ENCODE measurements at regions not wholly inside any gene's neighbourhood (a gene's known extent, or its start where the extent isn't known, plus 50 kb on each side); places are given as distances from the start of the nearest gene placed in this dataset.
A peak's percentile ranks its signal among the peaks of the same experiment; 100 is the strongest.

DNA sequence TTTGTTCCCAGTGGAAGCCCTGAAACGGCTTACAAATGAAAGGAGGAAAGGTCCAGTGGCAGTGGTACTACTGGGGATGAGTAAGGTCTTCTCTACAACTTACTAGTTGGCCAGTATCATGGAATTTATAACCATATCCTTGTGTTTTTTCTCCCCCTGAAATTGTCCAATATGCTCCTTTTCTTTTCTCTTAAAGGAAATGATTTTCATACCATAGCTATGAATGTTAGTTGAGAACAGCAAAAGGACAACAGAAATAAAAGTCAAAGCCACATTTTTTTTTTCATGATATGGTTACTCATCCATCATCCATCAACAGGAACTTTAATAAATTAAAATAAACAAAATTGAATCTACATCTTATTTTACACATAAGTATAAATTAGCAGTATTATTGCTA is 450.4 kb downstream of the MFSD1 start:
- H3K4me3 ChIP-seq = no peak overlapping the region
- no peak overlapping the region for H3K27ac ChIP-seq
- WGBS, 4 donors = 56 to 63% (median 62%) methylated on average over 1 of the region's 1 CpG
- no peaks in the 10 kb centered on the region for H3K36me3 ChIP-seq (replicated peaks in 1 of 2)
- TF ChIP-seq, protein P1, sequence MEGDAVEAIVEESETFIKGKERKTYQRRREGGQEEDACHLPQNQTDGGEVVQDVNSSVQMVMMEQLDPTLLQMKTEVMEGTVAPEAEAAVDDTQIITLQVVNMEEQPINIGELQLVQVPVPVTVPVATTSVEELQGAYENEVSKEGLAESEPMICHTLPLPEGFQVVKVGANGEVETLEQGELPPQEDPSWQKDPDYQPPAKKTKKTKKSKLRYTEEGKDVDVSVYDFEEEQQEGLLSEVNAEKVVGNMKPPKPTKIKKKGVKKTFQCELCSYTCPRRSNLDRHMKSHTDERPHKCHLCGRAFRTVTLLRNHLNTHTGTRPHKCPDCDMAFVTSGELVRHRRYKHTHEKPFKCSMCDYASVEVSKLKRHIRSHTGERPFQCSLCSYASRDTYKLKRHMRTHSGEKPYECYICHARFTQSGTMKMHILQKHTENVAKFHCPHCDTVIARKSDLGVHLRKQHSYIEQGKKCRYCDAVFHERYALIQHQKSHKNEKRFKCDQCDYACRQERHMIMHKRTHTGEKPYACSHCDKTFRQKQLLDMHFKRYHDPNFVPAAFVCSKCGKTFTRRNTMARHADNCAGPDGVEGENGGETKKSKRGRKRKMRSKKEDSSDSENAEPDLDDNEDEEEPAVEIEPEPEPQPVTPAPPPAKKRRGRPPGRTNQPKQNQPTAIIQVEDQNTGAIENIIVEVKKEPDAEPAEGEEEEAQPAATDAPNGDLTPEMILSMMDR (IDR thresholded peaks at IDR 0.05) = no peak
- TF ChIP-seq POLR2A (IDR thresholded peaks at IDR 0.05) = no peak
- no peaks in the 10 kb centered on the region for H3K9me3 ChIP-seq (replicated peaks in 1 of 3)
- H3K4me1 ChIP-seq (replicated peaks in 1 of 2) = no peaks in the 10 kb centered on the region
- no peaks in the 10 kb centered on the region for H3K27me3 ChIP-seq
- no peak for DNase-seq
- intact Hi-C loops (cut with DNase I) = loop anchor here in 1 of 2 donors (10.0 kb wide), 1 partner anchor 127 kb away; no protein-coding TSS in a partner anchor

DNA sequence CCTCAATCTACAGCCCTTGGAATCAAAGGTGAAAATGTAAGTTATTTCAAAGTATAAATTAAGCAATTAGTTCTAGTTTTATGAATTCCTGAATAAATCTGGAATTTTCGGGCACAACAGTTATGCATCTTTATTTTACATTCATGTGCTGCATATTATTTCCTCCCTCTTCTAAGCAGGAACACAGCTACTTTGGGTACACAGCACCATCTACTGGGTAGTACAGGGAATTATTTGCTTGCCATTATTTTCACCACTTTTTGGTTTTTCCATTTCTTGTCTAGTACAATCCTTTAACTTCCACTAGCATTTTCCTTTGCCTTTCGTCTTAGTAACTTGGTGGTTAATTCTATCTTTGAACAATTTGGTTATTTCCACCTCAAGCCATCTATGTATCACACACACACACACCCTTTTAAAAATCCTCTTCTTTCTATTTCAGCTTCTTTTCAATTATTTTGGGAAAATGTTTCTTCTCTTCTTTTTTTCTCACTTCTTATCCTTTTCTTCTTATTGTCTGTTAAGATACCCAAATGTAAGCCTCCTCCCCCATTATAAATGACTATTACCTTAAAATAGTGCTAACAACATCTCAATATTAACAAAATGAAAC is 451.0 kb downstream of the MFSD1 start:
- WGBS, 4 donors = 23 to 27% (median 24%) methylated on average over 2 of the region's 2 CpGs

GRCh38 chr3:159253860-159254259 is 452.0 kb downstream of the MFSD1 start:
- no peak overlapping the region for H3K27ac ChIP-seq
- H3K36me3 ChIP-seq (replicated peaks in 1 of 2) = no peaks in the 10 kb centered on the region
- H3K9me3 ChIP-seq (replicated peaks in 1 of 3) = no peaks in the 10 kb centered on the region
- no peaks in the 10 kb centered on the region for H3K27me3 ChIP-seq
- intact Hi-C loops (cut with DNase I) = loop anchor here in 1 of 2 donors (10.0 kb wide), 1 partner anchor 129 kb away; no protein-coding TSS in a partner anchor
- TF ChIP-seq, protein P1 (IDR thresholded peaks at IDR 0.05) = no peak
- no peak for TF ChIP-seq POLR2A (IDR thresholded peaks at IDR 0.05)
- WGBS, 4 donors = 91 to 100% (median 93%) methylated on average over 1 of the region's 1 CpG
- H3K4me3 ChIP-seq = no peak overlapping the region
- no peak for DNase-seq
- no peaks in the 10 kb centered on the region for H3K4me1 ChIP-seq (replicated peaks in 1 of 2)

More for the DNA sequence above, 451.0 kb downstream of the MFSD1 start:
- H3K27me3 ChIP-seq = no peaks in the 10 kb centered on the region
- no peaks in the 10 kb centered on the region for H3K36me3 ChIP-seq (replicated peaks in 1 of 2)
- no peak overlapping the region for H3K27ac ChIP-seq
- intact Hi-C loops (cut with DNase I) = loop anchor here in 1 of 2 donors (10.0 kb wide), 1 partner anchor 128 kb away; no protein-coding TSS in a partner anchor
- H3K9me3 ChIP-seq (replicated peaks in 1 of 3) = no peaks in the 10 kb centered on the region
- H3K4me1 ChIP-seq (replicated peaks in 1 of 2) = no peaks in the 10 kb centered on the region
- no peak overlapping the region for H3K4me3 ChIP-seq
- DNase-seq = no peak
- TF ChIP-seq POLR2A (IDR thresholded peaks at IDR 0.05) = no peak
- TF ChIP-seq, protein P1 (IDR thresholded peaks at IDR 0.05) = peak in 5 of 6 experiments; percentile 46 to 77 (median 67)

DNA sequence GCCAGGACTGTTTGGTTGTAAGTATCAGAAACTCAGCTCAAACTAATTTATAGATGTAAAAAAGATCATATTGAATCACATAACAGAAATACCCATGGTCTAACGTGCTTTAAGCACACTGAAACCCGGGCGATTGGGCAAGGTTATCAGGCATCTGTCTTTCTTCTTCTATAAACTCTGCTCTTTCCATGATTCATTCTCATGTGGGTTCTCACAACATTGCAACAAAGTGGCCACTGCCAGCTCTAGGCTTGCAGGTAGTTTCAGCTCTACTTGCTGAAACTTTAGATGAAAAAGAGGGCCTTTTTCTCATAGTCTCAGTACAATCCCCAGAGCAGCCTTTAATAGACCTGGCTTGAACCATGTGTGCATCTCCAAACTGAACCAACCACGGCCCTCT is 456.1 kb downstream of the MFSD1 start:
- no peak for TF ChIP-seq POLR2A (IDR thresholded peaks at IDR 0.05)
- H3K27me3 ChIP-seq = no peaks in the 10 kb centered on the region
- H3K27ac ChIP-seq = no peak overlapping the region
- no peaks in the 10 kb centered on the region for H3K9me3 ChIP-seq (replicated peaks in 1 of 3)
- H3K36me3 ChIP-seq (replicated peaks in 1 of 2) = no peaks in the 10 kb centered on the region
- intact Hi-C loops (cut with DNase I) = loop anchor here in 1 of 2 donors (10.0 kb wide), 1 partner anchor 133 kb away; no protein-coding TSS in a partner anchor
- no peaks in the 10 kb centered on the region for H3K4me1 ChIP-seq (replicated peaks in 1 of 2)
- DNase-seq = no peak
- WGBS, 4 donors = 59 to 77% (median 68%) methylated on average over 4 of the region's 4 CpGs
- no peak overlapping the region for H3K4me3 ChIP-seq

DNA sequence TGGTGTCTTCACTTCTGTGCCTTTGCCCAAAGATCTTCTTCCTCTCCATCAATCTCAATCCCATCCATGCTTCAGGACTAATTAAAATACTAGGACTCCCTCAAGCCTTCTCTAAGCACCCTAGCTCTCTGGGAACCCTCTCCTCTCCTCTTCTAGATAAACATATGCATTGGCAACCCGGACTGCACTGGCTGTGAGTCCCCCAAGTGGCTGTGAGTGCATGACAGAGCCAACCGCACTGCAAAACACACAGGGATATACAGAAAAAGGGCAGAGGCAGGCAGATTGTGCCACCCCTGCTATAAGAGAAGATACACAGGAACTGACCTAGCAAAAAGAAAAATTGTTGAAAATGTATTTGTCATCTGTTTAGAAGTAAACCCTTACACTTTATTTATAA is 457.1 kb downstream of the MFSD1 start:
- Histone ChIP-seq H3K27me3 (no peaks in the 10 kb centered on the region), H3K36me3 (replicated peaks in 1 of 2) (no peaks in the 10 kb centered on the region), H3K4me3 (no peak overlapping the region), H3K27ac (no peak overlapping the region), H3K9me3 (replicated peaks in 1 of 3) (no peaks in the 10 kb centered on the region), H3K4me1 (replicated peaks in 1 of 2) (no peaks in the 10 kb centered on the region)
- 46 to 52% (median 48%) methylated on average over 2 of the region's 2 CpGs for WGBS, 4 donors
- DNase-seq = no peak
- intact Hi-C loops (cut with DNase I) = loop anchor here in 1 of 2 donors (10.0 kb wide), 1 partner anchor 134 kb away; no protein-coding TSS in a partner anchor
- TF ChIP-seq, protein P1 (IDR thresholded peaks at IDR 0.05) = no peak
- no peak for TF ChIP-seq POLR2A (IDR thresholded peaks at IDR 0.05)

All from adrenal gland (tissue), 9 donors.